ENCODE measurements at regions not wholly inside any gene's neighbourhood (a gene's known extent, or its start where the extent isn't known, plus 50 kb on each side); places are given as distances from the start of the nearest gene placed in this dataset.

GRCh38 chr16:55102077-55102476 lies 171.4 kb downstream of the IRX5 start:
- FAIRE-seq, result no peak
- no peak for DNase-seq (ENCODE audit: extremely low spot score, insufficient read length, low read depth)

- DNase-seq (ENCODE audit: extremely low spot score, insufficient read length, low read depth) (no peak), FAIRE-seq (no peak)
Measured at GRCh38 chr16:55102531-55102930, 171.9 kb downstream of the IRX5 start.

GRCh38 chr16:55107851-55108250 lies 177.2 kb downstream of the IRX5 start:
- no peak for DNase-seq (ENCODE audit: extremely low spot score, insufficient read length, low read depth)

GRCh38 chr16:55113210-55113609 lies 182.5 kb downstream of the IRX5 start:
- DNase-seq (ENCODE audit: extremely low spot score, insufficient read length, low read depth) (no peak), FAIRE-seq (no peak)

More at GRCh38 chr16:55107851-55108250, 177.2 kb downstream of the IRX5 start:
- no peak for FAIRE-seq

GRCh38 chr16:55115506-55115905 lies 184.8 kb downstream of the IRX5 start:
- no peak for FAIRE-seq
- DNase-seq (ENCODE audit: extremely low spot score, insufficient read length, low read depth), result no peak

- DNase-seq (ENCODE audit: extremely low spot score, insufficient read length, low read depth), result no peak
- FAIRE-seq, result no peak
Measured at GRCh38 chr16:55116165-55116920, 185.7 kb downstream of the IRX5 start.

- no peak for FAIRE-seq
- DNase-seq (ENCODE audit: extremely low spot score, insufficient read length, low read depth), result no peak
Measured at GRCh38 chr16:55118701-55119260, 188.1 kb downstream of the IRX5 start.

GRCh38 chr16:55120408-55120807 lies 189.7 kb downstream of the IRX5 start:
- no peak for DNase-seq (ENCODE audit: extremely low spot score, insufficient read length, low read depth)
- no peak for FAIRE-seq

GRCh38 chr16:55120826-55121225 lies 190.2 kb downstream of the IRX5 start:
- no peak for DNase-seq (ENCODE audit: extremely low spot score, insufficient read length, low read depth)
- no peak for FAIRE-seq

- FAIRE-seq (no peak), DNase-seq (ENCODE audit: extremely low spot score, insufficient read length, low read depth) (no peak)
Measured at GRCh38 chr16:55123652-55124051, 193.0 kb downstream of the IRX5 start.

GRCh38 chr16:55125818-55126385 lies 195.2 kb downstream of the IRX5 start:
- no peak for FAIRE-seq
- DNase-seq (ENCODE audit: extremely low spot score, insufficient read length, low read depth), result no peak

- DNase-seq (ENCODE audit: extremely low spot score, insufficient read length, low read depth) (no peak), FAIRE-seq (no peak)
Measured at GRCh38 chr16:55126456-55126855, 195.8 kb downstream of the IRX5 start.

- FAIRE-seq (no peak), DNase-seq (ENCODE audit: extremely low spot score, insufficient read length, low read depth) (no peak)
Measured at GRCh38 chr16:55130456-55130855, 193.5 kb upstream of the IRX6 start.

GRCh38 chr16:55130911-55131310 lies 193.1 kb upstream of the IRX6 start:
- no peak for DNase-seq (ENCODE audit: extremely low spot score, insufficient read length, low read depth)
- no peak for FAIRE-seq

GRCh38 chr16:55133654-55134053 lies 190.3 kb upstream of the IRX6 start:
- DNase-seq (ENCODE audit: extremely low spot score, insufficient read length, low read depth) (no peak), FAIRE-seq (no peak)

- DNase-seq (ENCODE audit: extremely low spot score, insufficient read length, low read depth), result no peak
- no peak for FAIRE-seq
Measured at GRCh38 chr16:55136356-55137150, 187.4 kb upstream of the IRX6 start.

GRCh38 chr16:55138298-55138697 lies 185.7 kb upstream of the IRX6 start:
- FAIRE-seq (no peak), DNase-seq (ENCODE audit: extremely low spot score, insufficient read length, low read depth) (no peak)

GRCh38 chr16:55142405-55142804 lies 181.6 kb upstream of the IRX6 start:
- no peak for DNase-seq (ENCODE audit: extremely low spot score, insufficient read length, low read depth)
- FAIRE-seq, result no peak

GRCh38 chr16:55144651-55145050 lies 179.4 kb upstream of the IRX6 start:
- DNase-seq (ENCODE audit: extremely low spot score, insufficient read length, low read depth) (no peak), FAIRE-seq (no peak)

- no peak for DNase-seq (ENCODE audit: extremely low spot score, insufficient read length, low read depth)
- no peak for FAIRE-seq
Measured at GRCh38 chr16:55145771-55146603, 178.0 kb upstream of the IRX6 start.
